Kidney epithelial cell (primary cell): ENCODE measurements at regions not wholly inside any gene's neighbourhood (a gene's known extent, or its start where the extent isn't known, plus 50 kb on each side); places are given as distances from the start of the nearest gene placed in this dataset.

Source experiments
- DNase-seq: peaks from one replicate; pipeline ENCODE4 v3.0.0-alpha.2; 2010; ENCODE audit warnings: low read depth
- H3K27me3 ChIP-seq: 2 replicates; pipeline ENCODE4 v1.6.0; 2011; ENCODE audit warnings: low read length; ENCODE audit not compliant: control insufficient read depth, insufficient read depth
- H3K36me3 ChIP-seq: 2 replicates; pipeline ENCODE4 v1.5.1; 2011; ENCODE audit warnings: low read length; ENCODE audit not compliant: control insufficient read depth, insufficient read depth
- H3K4me3 ChIP-seq: 2 replicates; pipeline ENCODE4 v1.5.1; 2011; ENCODE audit warnings: low read depth, mild to moderate bottlenecking, control low read depth, low read length
- CTCF ChIP-seq: IDR thresholded peaks from 2 replicates; pipeline ENCODE4 v1.5.1; 2011; ENCODE audit warnings: mild to moderate bottlenecking, moderate library complexity, low read length, control low read depth, inconsistent platforms; ENCODE audit not compliant: insufficient read depth, poor library complexity, severe bottlenecking

- DNase-seq = no peak
- Histone ChIP-seq H3K4me3 (no peak overlapping the region), H3K27me3 (peaks cover 6% of the 10 kb centered on the region), H3K36me3 (no peaks in the 10 kb centered on the region)
- no peak for TF ChIP-seq CTCF
These were observed 52.0 kb downstream of the OLIG1 start for GRCh38 chr21:33121715-33122475.

GRCh38 chr21:33122507-33122906 is 52.6 kb downstream of the OLIG1 start:
- Histone ChIP-seq H3K27me3 (peaks cover 4% of the 10 kb centered on the region), H3K4me3 (no peak overlapping the region), H3K36me3 (no peaks in the 10 kb centered on the region)
- TF ChIP-seq CTCF = no peak
- no peak for DNase-seq

- H3K36me3 ChIP-seq = no peaks in the 10 kb centered on the region
- H3K27me3 ChIP-seq = peaks cover 7% of the 10 kb centered on the region
- TF ChIP-seq CTCF = no peak
- no peak overlapping the region for H3K4me3 ChIP-seq
- no peak for DNase-seq
These were observed 53.6 kb downstream of the OLIG1 start for GRCh38 chr21:33123374-33124123.

- no peak for TF ChIP-seq CTCF
- no peak for DNase-seq
- peaks cover 7% of the 10 kb centered on the region for H3K27me3 ChIP-seq
- H3K36me3 ChIP-seq = no peaks in the 10 kb centered on the region
- no peak overlapping the region for H3K4me3 ChIP-seq
These were observed 54.9 kb downstream of the OLIG1 start for GRCh38 chr21:33124889-33125288.

GRCh38 chr21:33125680-33126375 is 55.9 kb downstream of the OLIG1 start:
- H3K4me3 ChIP-seq = no peak overlapping the region
- H3K36me3 ChIP-seq = no peaks in the 10 kb centered on the region
- H3K27me3 ChIP-seq = peaks cover 9% of the 10 kb centered on the region
- DNase-seq = no peak
- TF ChIP-seq CTCF = no peak
